ENCODE measurements at regions not wholly inside any gene's neighbourhood (a gene's known extent, or its start where the extent isn't known, plus 50 kb on each side); places are given as distances from the start of the nearest gene placed in this dataset.

DNA sequence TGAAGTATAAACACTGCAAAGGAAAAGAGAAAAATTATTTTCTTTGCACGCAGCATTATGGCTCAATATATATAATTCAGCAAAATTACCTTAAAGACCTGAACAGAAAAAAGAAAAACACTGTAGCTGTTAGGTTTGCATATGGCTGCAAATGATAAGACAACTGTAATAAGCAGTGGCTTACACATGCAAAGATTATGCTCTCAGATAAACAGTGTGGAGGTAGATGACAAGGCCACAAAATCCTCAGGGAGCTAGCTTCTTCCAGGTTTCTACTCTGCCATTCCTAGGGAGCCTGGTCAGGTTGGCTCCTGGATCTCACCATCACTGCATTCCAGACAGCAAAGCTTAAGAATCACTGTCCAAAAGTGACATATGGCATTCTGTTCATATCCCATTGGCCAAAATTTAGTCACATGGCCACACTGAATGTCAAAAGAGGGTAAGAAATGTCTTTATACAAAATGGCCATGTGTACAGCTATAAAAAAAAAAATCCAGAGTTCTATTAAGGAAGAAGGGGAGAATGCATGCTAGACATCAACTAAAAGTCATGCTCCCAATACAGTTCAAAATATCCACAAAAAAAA is 195.2 kb upstream of the SLC7A11 start:
- TF ChIP-seq CTCF (IDR thresholded peaks at IDR 0.05) = no peak
- no peak for TF ChIP-seq POLR2A (IDR thresholded peaks at IDR 0.05)
- TF ChIP-seq POLR2AphosphoS5 (IDR thresholded peaks at IDR 0.05) = no peak
